ENCODE measurements at regions not wholly inside any gene's neighbourhood (a gene's known extent, or its start where the extent isn't known, plus 50 kb on each side); places are given as distances from the start of the nearest gene placed in this dataset.

- no peak for DNase-seq
Observed at GRCh38 chr4:136818811-136819330, 713.4 kb downstream of the PCDH18 start.

- DNase-seq, result no peak
Observed at GRCh38 chr4:136812100-136812880, 720.0 kb downstream of the PCDH18 start.

GRCh38 chr4:136811496-136812077 lies 720.7 kb downstream of the PCDH18 start:
- DNase-seq, result no peak

- DNase-seq, result no peak
Observed at GRCh38 chr4:136810626-136811025, 721.7 kb downstream of the PCDH18 start.

- DNase-seq, result no peak
Observed at GRCh38 chr4:136806844-136807243, 725.5 kb downstream of the PCDH18 start.

GRCh38 chr4:136805617-136806016 lies 726.7 kb downstream of the PCDH18 start:
- no peak for DNase-seq

GRCh38 chr4:136803433-136803832 lies 728.9 kb downstream of the PCDH18 start:
- DNase-seq, result no peak

GRCh38 chr4:136800248-136800647 lies 732.0 kb downstream of the PCDH18 start:
- DNase-seq, result no peak

GRCh38 chr4:136796953-136797352 lies 735.3 kb downstream of the PCDH18 start:
- no peak for DNase-seq

GRCh38 chr4:136793848-136794247 lies 738.4 kb downstream of the PCDH18 start:
- no peak for DNase-seq

- DNase-seq, result no peak
Observed at GRCh38 chr4:136784326-136784725, 748.0 kb downstream of the PCDH18 start.

- DNase-seq, result no peak
Observed at GRCh38 chr4:136769717-136770116, 762.6 kb downstream of the PCDH18 start.

- no peak for DNase-seq
Observed at GRCh38 chr4:136768925-136769275, 763.4 kb downstream of the PCDH18 start.

- no peak for DNase-seq
Observed at GRCh38 chr4:136768213-136768924, 763.9 kb downstream of the PCDH18 start.

- no peak for DNase-seq
Observed at GRCh38 chr4:136763919-136764318, 768.4 kb downstream of the PCDH18 start.

- DNase-seq, result no peak
Observed at GRCh38 chr4:136755531-136755916, 776.8 kb downstream of the PCDH18 start.

- DNase-seq, result no peak
Observed at GRCh38 chr4:136754810-136755530, 777.3 kb downstream of the PCDH18 start.

GRCh38 chr4:136751556-136751955 lies 780.7 kb downstream of the PCDH18 start:
- DNase-seq, result no peak

- DNase-seq, result no peak
Observed at GRCh38 chr4:136750897-136751296, 781.4 kb downstream of the PCDH18 start.

GRCh38 chr4:136749989-136750388 lies 782.3 kb downstream of the PCDH18 start:
- no peak for DNase-seq

GRCh38 chr4:136748773-136749172 lies 783.5 kb downstream of the PCDH18 start:
- no peak for DNase-seq

- DNase-seq, result no peak
Observed at GRCh38 chr4:136748165-136748564, 784.1 kb downstream of the PCDH18 start.

- DNase-seq, result no peak
Observed at GRCh38 chr4:136743238-136743637, 789.1 kb downstream of the PCDH18 start.
